HG02610 (cell line): ENCODE measurements at regions not wholly inside any gene's neighbourhood (a gene's known extent, or its start where the extent isn't known, plus 50 kb on each side); places are given as distances from the start of the nearest gene placed in this dataset.
A peak's percentile ranks its signal among the peaks of the same experiment; 100 is the strongest.

Experiments
- ATAC-seq: cut with Tn5 transposase; IDR thresholded peaks from one replicate; pipeline ENCODE4 v1.9.1; 2021; ENCODE audit warnings: mild to moderate bottlenecking, moderate library complexity; ENCODE audit not compliant: unreplicated experiment

DNA sequence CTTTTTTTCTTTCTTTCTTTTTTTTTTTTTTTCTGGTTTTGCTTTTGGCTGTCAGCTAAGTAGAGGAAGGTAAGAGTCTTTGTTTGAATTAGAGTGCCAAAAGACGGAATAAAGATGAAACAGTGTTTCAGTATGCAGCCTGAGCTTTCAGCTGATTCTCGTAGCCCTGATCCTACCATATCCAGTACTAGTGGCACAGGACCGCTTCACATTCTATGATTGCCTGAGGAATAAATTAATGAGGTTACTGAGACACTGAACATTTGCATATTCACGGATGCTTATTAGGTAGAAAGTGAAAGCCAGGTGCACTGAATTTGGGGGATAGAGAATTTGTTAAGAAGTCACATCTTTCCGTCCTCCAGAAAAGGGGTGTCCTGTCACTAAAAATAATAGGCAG lies 421.5 kb upstream of the POU3F3 start:
- no peak for ATAC-seq

GRCh38 chr2:104432991-104433390 lies 420.9 kb upstream of the POU3F3 start:
- no peak for ATAC-seq

GRCh38 chr2:104433657-104434056 lies 420.3 kb upstream of the POU3F3 start:
- no peak for ATAC-seq

GRCh38 chr2:104434318-104434792 lies 419.6 kb upstream of the POU3F3 start:
- ATAC-seq, result peak; percentile 96

GRCh38 chr2:104434966-104435365 lies 418.9 kb upstream of the POU3F3 start:
- ATAC-seq, result no peak

DNA sequence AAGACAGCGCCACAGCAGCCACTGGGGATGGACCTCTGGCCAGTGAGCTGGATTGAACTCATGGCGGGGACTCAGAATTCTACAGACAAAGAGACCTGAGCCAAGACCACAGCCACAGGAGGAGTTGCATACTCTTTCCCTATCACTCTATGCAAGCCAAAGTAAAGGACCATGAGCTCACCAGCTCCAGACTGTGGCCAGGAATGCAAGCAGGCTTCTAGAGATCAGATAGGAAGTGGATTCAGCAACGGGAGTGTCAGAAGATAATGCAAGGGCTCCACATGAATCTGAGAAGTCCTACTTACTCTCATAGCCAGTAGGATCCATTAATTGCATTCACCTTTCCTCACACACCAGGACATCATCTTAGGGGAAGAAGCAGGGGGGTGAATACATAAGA lies 415.4 kb upstream of the POU3F3 start:
- no peak for ATAC-seq

GRCh38 chr2:104443145-104443544 lies 410.8 kb upstream of the POU3F3 start:
- no peak for ATAC-seq

DNA sequence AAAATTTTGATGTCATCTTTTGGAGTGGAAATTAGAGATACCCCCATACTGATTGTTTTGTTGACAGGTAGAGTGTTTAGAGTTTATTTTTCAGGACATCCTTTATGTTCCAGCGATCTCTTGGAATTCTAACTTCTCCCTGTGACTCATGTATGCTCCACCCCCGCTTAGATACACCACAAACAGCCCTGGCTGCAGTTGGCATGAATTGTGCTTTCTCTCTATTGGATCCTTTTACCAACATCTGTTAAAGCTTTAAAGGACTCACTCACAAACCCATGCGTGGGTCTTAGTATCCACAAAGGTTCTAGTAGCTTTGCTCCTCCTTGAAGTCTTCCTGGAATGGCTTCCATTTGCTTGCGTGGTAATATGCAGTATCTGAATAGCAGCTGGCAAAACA lies 409.5 kb upstream of the POU3F3 start:
- ATAC-seq, result no peak

DNA sequence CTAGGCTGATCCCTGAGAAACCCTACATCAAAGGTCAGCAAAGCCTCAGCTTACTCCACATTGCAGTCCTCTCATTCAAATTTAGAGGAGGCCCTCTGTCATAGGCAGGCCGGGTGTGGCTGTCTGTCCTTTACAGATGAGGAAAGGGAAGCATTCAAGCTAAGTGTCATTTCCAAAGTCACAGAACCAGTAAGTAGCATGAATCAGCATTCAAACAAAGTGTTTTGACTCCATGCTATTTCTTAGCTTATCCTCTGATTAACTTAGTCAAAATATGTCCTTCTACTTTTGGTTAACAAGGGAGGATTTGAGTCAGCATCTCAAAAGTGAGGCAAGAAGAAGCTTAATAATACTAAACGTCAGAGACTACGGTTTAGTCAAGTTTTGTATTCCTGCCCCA lies 409.0 kb upstream of the POU3F3 start:
- no peak for ATAC-seq

GRCh38 chr2:104447831-104448434 lies 406.0 kb upstream of the POU3F3 start:
- no peak for ATAC-seq

- ATAC-seq, result no peak
These were observed 405.1 kb upstream of the POU3F3 start for GRCh38 chr2:104448661-104449440.

GRCh38 chr2:104452558-104452957 lies 401.4 kb upstream of the POU3F3 start:
- no peak for ATAC-seq

- no peak for ATAC-seq
These were observed 391.2 kb upstream of the POU3F3 start for GRCh38 chr2:104462731-104463130.

DNA sequence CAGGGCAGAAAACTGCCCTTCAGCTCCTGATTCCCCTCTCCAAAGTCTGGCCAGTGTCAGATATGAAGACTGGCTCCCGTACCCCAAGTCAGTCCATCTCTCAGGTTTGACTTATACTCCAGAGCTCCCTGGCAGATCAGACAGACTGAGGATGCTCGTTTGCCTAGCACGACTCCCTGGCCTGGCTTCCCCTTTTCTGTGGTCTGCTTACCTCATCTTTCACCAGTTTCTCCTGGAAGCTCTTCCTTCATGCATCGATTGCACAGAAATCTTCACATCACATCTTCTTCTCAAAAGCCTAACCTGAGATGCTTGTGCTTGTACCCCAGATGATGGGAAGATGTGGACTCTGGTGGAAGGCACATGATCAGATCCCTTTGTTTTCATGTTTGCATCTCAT lies 387.9 kb upstream of the POU3F3 start:
- ATAC-seq, result no peak

DNA sequence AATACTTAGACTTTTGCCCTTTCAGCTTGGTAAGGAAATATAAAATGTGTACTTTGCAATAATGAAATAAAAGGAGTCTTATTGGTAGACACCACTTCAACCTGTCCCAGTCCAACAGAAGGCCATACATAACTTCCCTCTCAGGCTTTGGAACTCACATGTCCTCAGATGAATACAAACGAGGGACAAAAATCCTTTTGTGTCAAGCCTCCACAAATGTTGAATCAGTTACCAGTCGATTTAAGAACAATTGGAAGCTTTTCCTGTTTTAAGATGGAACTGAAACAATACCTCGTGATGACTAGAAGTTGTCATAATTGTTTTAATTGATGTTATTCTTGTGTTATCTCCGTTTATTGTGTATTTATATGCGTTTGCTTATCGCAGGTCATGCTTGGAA lies 385.1 kb upstream of the POU3F3 start:
- ATAC-seq, result no peak

DNA sequence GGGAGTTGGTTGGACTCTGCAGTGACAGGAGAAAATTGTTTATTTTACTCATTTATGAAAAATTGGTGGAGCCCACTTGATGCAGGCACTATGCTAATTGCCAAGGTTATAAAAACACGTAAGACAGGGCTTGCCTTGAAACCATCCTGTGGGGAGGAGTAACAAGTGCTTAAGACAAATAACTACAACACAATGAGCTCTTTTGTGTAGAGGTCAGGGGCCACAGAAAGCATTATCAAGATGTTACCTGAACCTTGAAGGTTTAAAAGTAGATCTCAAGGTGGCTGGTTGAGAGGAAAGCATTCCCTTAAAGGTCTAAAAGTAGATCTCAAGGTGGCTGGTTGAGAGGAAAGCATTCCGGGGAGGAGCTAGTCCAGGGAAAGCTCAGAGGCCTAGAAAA lies 381.8 kb upstream of the POU3F3 start:
- no peak for ATAC-seq

DNA sequence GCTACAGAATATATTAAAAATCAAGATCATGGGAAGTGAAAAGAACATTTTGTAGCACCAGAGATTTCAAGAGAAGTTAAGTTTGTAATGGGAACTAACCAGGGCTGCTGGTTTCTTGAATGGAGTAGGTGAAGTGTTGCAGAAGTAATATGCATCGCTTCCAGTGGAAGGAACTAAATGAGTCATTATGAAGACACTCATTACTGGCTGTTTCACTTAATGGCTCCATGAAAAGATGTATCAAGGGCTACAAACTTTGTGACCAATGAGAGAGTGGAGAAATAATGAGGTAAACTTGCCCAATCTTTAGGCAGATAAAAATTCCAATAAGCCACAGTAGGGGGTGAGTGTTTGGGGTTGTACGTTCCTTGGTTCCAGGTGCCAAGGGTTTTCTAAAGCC lies 380.4 kb upstream of the POU3F3 start:
- no peak for ATAC-seq

GRCh38 chr2:104474716-104475115 lies 379.2 kb upstream of the POU3F3 start:
- no peak for ATAC-seq

DNA sequence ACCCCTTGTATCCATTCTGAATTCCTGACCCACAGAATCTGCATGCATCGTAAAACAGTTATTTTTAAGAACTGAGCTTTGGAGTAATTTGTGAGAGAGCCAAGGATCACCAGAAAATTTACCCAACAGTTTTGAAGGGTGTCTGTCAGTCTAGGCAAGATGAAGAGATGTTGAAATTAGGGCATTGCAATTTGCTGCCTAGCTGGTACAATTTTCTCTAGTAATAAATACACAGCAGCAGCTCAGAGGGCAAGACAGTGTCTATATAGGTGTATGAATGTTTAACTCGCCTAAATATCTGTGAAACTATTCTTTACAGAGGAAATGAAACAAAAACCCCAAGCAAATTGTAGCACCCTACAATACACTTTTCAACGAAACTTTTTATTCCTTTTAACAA lies 377.8 kb upstream of the POU3F3 start:
- ATAC-seq, result no peak

- ATAC-seq, result no peak
These were observed 377.3 kb upstream of the POU3F3 start for GRCh38 chr2:104476563-104476988.

DNA sequence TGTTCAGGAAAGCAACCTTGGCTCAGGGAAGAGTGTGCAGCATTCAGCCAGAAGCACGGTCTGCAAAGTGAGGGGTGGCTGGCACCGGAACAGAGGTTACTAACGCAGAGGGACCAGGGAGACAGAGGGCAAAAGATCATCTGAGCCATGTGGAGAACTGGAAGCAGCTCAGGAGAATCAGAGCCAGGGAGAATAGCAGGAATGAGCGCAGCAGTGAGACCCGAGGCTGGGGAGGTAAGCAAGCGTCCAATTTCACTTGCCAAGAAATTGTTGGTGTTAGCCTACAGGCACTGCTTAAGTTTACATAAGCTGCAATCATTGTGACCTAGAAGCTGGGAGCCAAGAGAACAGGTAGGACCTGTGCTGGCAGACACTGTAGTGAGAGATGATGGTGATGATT lies 372.6 kb upstream of the POU3F3 start:
- no peak for ATAC-seq

GRCh38 chr2:104487366-104487765 lies 366.5 kb upstream of the POU3F3 start:
- no peak for ATAC-seq

- no peak for ATAC-seq
These were observed 360.2 kb upstream of the POU3F3 start for GRCh38 chr2:104493698-104494097.
